Left lobe of liver (tissue), 2 donors: ENCODE measurements at regions not wholly inside any gene's neighbourhood (a gene's known extent, or its start where the extent isn't known, plus 50 kb on each side); places are given as distances from the start of the nearest gene placed in this dataset.
"Not testable (repeated sequence)": the region's sequence is repeated elsewhere in the genome, so short reads cannot be mapped to it uniquely, and the experiment has no call there.

Source experiments
- ATAC-seq: fragments of 200-7000 bp; cut with Tn5 transposase; one replicate; pipeline ENCODE4 v1.9.1; 2020; ENCODE audit warnings: mild to moderate bottlenecking, moderate library complexity
- DNase-seq: peaks from one replicate; pipeline ENCODE4 v3.0.0-alpha.2; 2020; ENCODE audit warnings: low spot score
- donor health status: DM: no; HTN: no; CAD: no; lungs with moderate emphysema.
- donor health status: DM: no; HTN: yes; CAD: no.

DNA sequence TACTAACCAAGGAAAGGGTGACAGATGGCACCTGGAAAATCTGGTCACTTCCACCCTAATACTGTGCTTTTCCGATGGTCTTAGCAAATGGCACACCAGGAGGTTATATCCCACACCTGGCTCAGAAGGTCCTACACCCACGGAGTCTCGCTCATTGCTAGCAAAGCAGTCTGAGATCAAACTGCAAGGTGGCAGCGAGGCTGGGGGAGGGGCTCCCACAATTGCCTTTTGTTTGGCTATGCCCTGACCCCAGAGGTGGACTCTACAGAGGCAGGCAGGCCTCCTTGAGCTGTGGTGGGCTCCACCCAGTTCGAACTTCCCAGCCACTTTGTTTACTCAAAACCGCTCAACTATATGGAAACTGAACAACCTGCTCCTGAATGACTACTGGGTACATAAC is 50.3 kb upstream of the UGT2B15 start:
- DNase-seq, result not testable (repeated sequence)

GRCh38 chr4:68724426-68724825 is 54.0 kb upstream of the UGT2B15 start:
- DNase-seq, result peak; percentile 50
- peak; percentile 94 for ATAC-seq

More for the DNA sequence above, 50.3 kb upstream of the UGT2B15 start:
- ATAC-seq, result not testable (repeated sequence)

DNA sequence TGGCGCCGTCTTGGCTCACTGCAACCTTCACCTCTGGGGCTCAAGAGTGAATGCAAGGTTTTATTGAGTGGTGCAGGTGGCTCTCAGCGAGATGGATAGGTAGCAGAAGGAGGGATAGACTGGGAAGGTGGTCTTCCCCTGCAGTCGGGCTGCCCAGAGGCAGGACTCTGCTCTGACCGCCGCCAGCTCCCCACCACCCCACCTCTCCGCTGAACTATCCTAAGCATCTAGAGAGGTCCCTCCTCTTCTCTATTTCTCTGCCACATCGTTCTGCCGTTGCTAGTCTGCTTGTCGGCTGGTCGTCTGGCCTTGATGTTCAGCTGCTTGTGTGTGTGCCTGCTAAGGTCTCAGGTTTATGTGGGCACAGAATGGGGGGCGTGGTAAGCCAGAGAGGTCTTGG is 54.5 kb upstream of the UGT2B15 start:
- DNase-seq, result no peak
- peak; percentile 21 for ATAC-seq

GRCh38 chr4:68732653-68733466 is 62.4 kb upstream of the UGT2B15 start:
- peak; percentile 91 for ATAC-seq

DNA sequence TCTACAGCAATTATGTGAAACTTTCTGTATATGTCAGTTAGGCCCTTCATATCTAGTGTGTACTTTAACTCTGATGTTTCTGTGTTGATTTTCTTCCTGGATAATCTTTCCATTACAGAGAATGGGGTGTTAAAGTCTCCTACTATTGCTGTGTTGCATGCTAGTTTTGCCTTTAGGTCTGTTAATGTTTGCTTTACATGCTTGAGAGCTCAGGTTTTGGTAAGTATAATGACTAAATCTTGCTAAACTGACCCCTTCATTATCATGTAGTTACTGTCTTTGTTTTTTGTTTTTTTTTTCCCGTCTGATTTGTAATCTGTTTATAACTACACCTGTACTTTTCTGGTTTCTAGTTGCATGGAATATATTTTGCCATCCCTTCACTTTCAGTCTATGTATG is 63.6 kb upstream of the UGT2B15 start:
- no peak for ATAC-seq
- no peak for DNase-seq

More at GRCh38 chr4:68732653-68733466, 62.4 kb upstream of the UGT2B15 start:
- peak; percentile 58 for DNase-seq

DNA sequence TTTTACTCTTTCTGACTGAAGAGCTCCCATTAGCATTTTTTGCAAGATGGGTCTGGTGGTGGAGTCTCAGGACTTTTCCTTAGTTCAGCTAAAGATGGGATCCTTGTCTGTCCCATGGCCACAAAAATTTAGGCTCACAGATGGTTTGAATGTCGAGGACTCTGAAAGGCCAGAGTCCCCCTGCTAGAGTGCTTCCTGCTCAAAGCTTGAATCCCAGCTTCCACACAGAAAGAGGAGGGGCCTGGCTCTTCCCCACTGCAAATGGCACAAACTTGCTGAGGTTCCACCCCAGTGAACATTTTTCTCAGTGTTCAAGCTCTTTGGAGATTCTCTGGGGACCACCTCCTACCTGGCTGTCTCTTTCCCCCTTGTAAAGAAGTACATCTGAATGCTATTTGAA is 64.7 kb upstream of the UGT2B15 start:
- DNase-seq (no peak), ATAC-seq (no peak)

GRCh38 chr4:68736813-68737212 is 66.4 kb upstream of the UGT2B15 start:
- DNase-seq (no peak), ATAC-seq (no peak)

- ATAC-seq, result no peak
- no peak for DNase-seq
Observed at GRCh38 chr4:68738036-68738435, 67.6 kb upstream of the UGT2B15 start.

DNA sequence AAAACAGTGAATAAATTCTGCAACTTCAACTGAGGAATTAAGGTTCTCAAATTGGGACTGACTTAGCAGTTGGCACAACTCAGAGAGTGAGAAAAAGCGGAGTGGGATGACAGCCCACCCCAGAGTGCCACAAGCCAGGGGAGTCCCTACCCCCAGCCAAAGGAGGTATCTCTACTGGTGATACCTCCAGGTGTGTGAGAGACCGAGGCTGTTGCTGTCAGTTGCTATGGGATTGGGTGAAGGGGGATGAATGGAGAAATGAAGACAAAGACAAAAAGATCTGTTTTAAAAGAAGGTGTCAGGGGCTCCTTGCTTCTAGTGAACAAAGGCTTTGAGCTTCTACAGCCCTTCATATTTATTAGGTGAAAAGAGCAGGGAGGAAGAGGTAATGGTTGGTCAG is 71.4 kb upstream of the UGT2B10 start:
- no peak for ATAC-seq
- DNase-seq, result no peak

DNA sequence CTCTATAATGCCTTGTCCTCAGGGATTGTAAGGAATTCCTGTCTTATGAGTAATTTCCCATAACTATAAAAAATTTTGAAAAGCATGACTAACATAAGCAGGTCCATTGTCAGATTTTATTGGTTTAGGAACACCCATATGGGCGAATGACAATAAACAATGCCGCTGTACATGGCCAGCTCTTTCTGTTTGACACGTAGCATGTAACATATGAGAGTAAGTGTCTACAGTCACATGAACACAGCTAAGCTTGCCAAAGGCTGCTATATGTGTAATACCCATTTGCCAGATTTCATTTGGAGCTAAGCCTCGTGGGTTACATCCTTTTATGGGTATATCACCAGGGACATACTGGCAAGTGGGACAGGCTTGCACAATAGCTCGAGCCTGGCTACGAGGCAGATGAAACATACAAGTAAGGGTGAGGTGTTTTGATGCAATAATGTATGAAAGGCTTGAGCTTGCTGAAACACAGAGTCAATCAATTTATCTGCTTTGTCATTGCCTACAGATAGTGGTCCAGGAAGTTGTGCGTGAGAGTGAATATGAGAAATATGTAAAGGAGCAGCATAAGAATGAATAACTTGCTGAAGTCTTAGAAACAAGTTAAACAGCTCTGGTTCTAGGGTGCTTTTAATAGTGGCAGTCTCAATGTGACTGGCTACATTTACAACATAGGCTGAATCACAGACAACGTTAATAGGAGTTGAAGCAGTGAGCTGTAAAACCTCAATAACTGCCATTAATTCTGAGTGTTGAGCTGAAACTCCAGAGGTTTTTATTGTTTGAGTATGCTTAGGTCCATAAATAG is 67.4 kb upstream of the UGT2B10 start:
- peak; percentile 31 for ATAC-seq
- no peak for DNase-seq

DNA sequence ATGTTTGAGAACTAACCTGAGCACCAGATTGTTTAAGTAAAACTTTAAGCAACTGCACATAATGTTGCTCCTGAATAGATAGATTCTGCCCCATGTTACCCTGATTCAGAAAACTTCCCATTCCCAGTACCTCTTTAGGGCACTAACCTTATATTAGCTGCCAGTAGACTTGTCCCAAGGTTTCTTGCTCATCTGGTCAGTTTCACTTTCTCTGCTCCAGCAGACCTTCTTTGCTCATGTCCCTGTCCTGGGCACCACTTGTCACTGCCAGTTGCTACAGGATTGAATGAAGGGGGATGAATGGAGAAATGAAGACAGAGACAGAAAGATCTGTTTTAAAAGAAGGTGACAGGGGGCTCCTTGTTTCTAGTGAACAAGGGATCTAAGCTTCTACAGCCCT is 65.2 kb upstream of the UGT2B10 start:
- DNase-seq (no peak), ATAC-seq (peak; percentile 92)

DNA sequence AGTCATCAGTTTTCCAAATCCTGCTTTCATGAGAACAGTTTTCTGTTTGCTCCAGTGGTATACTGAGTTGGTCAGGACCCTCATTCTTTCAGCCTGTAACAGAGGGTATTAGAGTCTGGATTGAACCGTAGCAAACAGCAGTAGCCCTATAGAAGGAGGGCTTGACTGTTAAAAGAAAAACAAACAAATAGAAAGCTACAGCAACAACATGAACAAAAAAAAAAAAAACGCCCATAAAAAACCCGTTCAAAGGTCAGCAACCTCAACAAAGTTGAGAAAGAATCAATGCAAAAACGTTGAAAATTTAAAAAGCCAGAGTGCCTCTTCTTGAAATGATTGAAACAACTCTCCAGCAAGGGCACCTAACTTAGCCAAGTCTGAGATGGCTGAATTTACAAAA is 64.7 kb upstream of the UGT2B10 start:
- DNase-seq, result no peak
- ATAC-seq, result peak; percentile 69

DNA sequence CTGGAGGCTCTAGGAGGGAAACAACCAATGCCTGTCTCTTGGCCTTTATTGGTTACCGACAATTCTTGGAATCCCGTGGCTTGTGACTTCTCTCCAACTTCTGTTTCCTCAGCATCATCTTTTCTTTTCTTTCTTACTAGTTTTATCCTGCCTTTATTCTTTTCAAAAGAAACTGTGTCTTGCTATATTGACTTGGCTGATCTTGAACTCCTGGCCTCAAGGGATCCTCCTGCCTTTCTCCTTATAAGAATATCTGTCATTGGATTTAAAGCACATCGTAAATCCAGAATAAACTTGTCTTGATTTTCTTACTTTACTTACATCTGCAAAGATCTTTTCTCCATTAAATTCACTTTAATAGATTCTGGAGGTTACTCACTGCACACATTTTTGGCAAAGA is 49.9 kb upstream of the UGT2B10 start:
- no peak for DNase-seq
- no peak for ATAC-seq
